GM12891 (cell line): ENCODE measurements at regions not wholly inside any gene's neighbourhood (a gene's known extent, or its start where the extent isn't known, plus 50 kb on each side); places are given as distances from the start of the nearest gene placed in this dataset.

ENCODE experiments used
- PAX5 ChIP-seq: IDR thresholded peaks from 2 replicates; pipeline ENCODE4 v1.6.1; 2011; ENCODE audit warnings: low read length, moderate library complexity, mild to moderate bottlenecking; ENCODE audit not compliant: insufficient read depth, severe bottlenecking
- POLR2A ChIP-seq: IDR thresholded peaks from 2 replicates; pipeline ENCODE4 v1.6.1; 2011; ENCODE audit warnings: low read depth, low read length, control low read depth
- POLR2AphosphoS5 ChIP-seq: IDR thresholded peaks from 2 replicates; pipeline ENCODE4 v1.6.1; 2011; ENCODE audit warnings: low read depth, low read length, control low read depth
- POU2F2 ChIP-seq: IDR thresholded peaks from 2 replicates; pipeline ENCODE4 v1.6.1; 2011; ENCODE audit warnings: low read depth, mild to moderate bottlenecking, control low read depth, low read length, moderate library complexity
- SPI1 ChIP-seq: IDR thresholded peaks from 2 replicates; pipeline ENCODE4 v1.6.1; 2011; ENCODE audit warnings: low read depth, low read length, control low read depth
- TAF1 ChIP-seq: IDR thresholded peaks from 2 replicates; pipeline ENCODE4 v1.6.1; 2011; ENCODE audit warnings: low read depth, low read length, control low read depth

DNA sequence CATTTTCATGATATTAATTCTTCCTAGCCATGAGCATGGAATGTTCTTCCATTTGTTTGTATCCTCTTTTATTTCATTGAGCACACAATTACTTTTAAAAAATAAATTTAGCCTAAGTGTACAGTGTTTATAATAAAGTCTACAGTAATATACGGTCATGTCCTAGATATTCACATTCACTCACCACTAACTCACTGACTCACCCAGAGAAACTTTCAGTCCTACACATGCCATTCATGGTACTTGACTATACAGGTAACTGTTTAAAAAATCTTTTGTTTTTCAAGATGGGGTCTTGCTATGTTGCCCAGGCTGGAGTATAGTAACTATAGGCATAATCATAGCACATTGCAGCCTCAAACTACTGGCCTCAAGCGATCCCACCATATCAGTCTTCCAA is 348.1 kb downstream of the RAPGEF2 start:
- TF ChIP-seq TAF1, result no peak
- TF ChIP-seq POLR2A, result no peak
- TF ChIP-seq POU2F2, result no peak
- TF ChIP-seq POLR2AphosphoS5, result no peak
- TF ChIP-seq SPI1, result no peak
- TF ChIP-seq PAX5, result no peak
